Pons (tissue), 1 donor: ENCODE measurements at regions not wholly inside any gene's neighbourhood (a gene's known extent, or its start where the extent isn't known, plus 50 kb on each side); places are given as distances from the start of the nearest gene placed in this dataset.
A peak's percentile ranks its signal among the peaks of the same experiment; 100 is the strongest.

Experiments used
- DNase-seq: peaks from one replicate; pipeline ENCODE4 v3.0.0-alpha.2; 2016; ENCODE audit warnings: low spot score

GRCh38 chr12:77723308-77723707 is 107.4 kb upstream of the NAV3 start:
- DNase-seq = no peak

DNA sequence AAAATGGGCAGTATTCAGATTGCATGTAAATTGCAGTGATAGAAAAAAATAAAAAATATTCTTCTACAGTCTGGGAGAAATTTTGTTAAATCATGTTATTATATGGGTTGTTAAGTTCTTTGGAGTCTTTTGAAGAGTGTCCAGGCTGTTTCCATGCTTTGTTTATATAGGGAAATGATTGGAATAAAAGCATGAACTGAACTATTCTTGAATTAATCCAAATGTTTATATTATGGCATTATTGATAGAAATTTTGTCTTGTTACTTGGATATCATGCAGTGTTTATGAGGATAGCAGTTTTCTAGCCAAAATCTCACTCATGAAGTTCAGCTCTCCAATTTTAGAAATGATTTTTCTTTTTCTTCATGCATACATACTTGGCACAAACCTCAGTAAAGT is 108.2 kb upstream of the NAV3 start:
- DNase-seq = no peak

DNA sequence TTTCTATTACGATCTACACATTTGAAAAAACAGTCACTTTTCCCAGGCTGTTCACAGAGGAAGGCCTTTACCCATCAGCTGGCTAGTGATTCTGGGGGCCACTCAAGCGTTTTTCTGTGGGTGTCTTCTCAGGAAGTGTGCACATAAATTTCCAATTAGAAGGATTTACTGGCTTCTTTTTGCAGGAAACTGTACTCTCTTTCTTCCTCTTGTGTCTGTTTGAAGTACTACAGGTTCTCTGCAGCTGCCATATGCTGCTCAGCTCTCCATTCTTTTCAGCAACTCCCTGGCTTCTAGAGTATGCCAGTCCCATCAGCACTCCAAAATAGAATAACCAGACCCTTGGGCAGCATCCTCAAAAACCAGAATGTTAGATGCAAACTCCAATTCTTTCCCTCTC is 110.4 kb upstream of the NAV3 start:
- DNase-seq = no peak

- DNase-seq = no peak
Observed at GRCh38 chr12:77710209-77710608, 120.5 kb upstream of the NAV3 start.

DNA sequence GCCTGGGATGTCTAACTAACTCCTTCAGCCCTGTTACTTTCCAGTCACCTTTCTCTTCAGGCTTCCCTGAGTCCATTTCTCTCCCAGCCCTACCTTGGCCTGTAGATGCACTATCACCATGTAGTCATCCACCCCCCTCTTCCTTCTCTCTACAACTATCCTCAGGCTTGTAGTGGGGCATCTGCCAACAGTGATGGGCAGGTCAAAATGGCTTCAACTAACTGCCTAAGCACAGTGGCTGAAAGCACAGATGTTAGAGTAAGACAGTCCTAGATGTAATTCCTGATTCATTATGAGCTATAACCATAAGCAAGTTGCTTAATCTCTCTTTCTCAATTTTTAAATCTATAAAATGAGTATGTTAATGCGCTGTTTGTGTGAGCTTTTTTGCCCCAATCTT is 133.6 kb upstream of the NAV3 start:
- no peak for DNase-seq

DNA sequence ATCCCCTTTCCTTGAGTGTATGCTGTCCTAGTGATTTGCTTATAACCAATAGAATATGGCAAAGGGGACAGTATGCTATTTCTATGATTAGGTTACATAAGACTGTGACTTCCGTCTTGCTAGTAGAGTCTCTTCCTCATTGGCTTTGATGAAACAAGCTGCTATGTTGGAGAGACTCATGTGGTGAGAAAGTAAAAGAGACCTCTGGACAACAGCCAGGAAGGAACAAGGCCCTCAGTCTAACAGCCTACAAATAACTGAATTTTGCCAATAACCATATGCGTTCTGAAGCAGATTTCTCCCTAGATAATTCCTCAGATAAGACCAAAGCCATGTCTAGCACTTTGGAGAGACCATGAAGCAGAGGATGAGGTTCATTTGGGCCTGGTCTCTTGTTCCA is 134.5 kb upstream of the NAV3 start:
- DNase-seq = peak; percentile 59

- DNase-seq = no peak
Observed at GRCh38 chr12:77689510-77690086, 141.1 kb upstream of the NAV3 start.

DNA sequence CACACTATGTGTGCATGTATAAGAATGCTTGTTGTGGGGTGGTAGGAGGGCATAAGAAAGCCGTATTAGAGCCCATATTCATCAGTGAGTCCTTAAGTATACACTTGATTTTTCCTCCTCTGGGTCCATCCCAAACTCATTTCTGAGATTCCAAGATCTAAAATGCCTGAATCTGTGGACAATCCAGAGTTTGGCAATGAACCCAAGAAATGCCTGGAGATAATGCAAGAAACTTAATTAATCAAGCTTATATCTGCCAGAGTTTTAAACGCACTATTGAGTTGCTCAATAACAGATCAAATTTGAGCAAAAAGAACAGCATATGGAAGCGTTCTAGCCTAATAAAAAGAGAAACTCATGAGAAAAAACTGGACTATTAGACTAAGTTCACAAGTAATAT is 143.4 kb upstream of the NAV3 start:
- no peak for DNase-seq

GRCh38 chr12:77686760-77687159 is 143.9 kb upstream of the NAV3 start:
- no peak for DNase-seq

- no peak for DNase-seq
Observed at GRCh38 chr12:77685901-77686300, 144.8 kb upstream of the NAV3 start.

GRCh38 chr12:77685112-77685511 is 145.6 kb upstream of the NAV3 start:
- DNase-seq = peak; percentile 78

DNA sequence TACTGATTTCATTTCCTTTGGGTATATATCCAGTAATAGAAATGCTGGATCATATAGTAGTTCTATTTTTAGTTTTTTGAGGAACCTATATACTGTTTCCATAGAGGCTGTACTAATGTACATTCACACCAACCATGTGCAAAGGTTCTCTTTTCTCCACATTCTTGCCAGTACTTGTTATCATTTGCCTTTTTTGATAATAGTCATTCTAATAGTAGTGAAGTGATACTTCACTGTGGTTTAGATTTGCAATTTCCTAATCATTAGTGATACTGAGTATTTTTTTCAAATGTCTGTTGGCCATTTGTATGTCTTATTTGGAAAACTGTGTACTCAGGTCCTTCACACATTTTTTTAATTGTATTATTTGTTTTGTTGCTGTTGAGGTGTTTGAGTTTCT is 148.2 kb upstream of the NAV3 start:
- DNase-seq = no peak

- DNase-seq = no peak
Observed at GRCh38 chr12:77681726-77682125, 149.0 kb upstream of the NAV3 start.

GRCh38 chr12:77679686-77680085 is 151.0 kb upstream of the NAV3 start:
- DNase-seq = no peak

- DNase-seq = no peak
Observed at GRCh38 chr12:77678621-77679020, 152.1 kb upstream of the NAV3 start.

DNA sequence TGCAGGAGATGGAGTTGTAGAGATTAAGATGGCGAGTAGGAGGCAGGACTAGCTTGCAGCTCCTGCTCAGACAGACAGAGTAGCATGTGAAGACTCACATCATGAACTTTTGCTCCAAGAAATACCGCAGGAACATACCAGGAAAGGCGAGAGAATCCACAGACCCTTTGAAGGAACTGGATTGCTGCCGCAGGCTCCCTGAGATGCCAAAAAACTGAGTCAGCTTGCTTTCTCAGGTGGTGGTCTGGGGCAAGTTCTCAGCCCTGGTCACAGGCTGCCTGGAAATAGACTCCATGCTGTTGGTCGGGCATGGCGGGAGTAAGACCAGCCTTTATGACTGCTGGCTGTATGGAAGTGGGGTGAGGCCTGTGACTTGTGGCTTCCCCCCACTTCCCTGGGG is 163.6 kb upstream of the NAV3 start:
- DNase-seq = no peak

GRCh38 chr12:77648716-77649115 is 182.0 kb upstream of the NAV3 start:
- DNase-seq = no peak

- no peak for DNase-seq
Observed at GRCh38 chr12:77645966-77646598, 184.6 kb upstream of the NAV3 start.

GRCh38 chr12:77644915-77645605 is 185.6 kb upstream of the NAV3 start:
- no peak for DNase-seq

- DNase-seq = no peak
Observed at GRCh38 chr12:77642246-77642645, 188.4 kb upstream of the NAV3 start.

DNA sequence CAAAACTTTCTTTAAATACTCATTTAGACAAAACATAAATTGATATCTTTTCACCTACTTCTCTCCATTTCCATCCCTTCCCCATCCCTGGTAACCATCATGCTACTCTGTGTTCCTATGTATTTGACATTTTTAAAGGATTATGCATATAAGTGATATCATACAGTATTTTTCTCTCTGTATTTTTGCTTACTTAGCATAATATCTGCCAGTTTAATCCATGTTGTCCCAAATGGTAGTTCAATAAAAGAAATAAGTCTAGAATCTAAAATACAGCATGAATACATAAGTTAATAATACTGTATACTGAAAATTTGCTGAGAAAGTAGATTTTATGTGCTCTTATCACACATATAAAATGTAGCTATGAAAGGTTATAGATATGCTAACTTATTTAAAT is 190.3 kb upstream of the NAV3 start:
- DNase-seq = no peak

- DNase-seq = no peak
Observed at GRCh38 chr12:77630790-77631445, 199.8 kb upstream of the NAV3 start.

DNA sequence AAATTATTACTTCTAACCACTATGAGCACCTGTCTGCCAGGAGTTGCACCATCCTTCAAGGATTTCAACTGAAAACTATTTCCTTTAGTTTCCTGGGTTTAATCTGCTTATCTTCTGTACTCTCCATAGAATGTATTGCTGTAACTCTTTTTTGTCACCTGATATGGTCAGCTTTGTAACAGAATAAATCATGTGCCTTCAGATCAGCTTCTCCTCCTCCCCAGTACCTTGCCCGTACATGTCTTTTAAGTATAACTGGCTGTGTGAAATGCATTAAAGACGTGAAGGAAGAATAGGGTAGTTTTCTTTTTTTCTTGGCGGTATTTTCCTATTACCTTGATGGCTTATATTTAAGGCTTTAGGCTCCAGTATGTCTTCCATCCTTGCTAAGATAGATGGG is 200.3 kb upstream of the NAV3 start:
- DNase-seq = no peak
